ENCODE measurements at regions not wholly inside any gene's neighbourhood (a gene's known extent, or its start where the extent isn't known, plus 50 kb on each side); places are given as distances from the start of the nearest gene placed in this dataset.

DNA sequence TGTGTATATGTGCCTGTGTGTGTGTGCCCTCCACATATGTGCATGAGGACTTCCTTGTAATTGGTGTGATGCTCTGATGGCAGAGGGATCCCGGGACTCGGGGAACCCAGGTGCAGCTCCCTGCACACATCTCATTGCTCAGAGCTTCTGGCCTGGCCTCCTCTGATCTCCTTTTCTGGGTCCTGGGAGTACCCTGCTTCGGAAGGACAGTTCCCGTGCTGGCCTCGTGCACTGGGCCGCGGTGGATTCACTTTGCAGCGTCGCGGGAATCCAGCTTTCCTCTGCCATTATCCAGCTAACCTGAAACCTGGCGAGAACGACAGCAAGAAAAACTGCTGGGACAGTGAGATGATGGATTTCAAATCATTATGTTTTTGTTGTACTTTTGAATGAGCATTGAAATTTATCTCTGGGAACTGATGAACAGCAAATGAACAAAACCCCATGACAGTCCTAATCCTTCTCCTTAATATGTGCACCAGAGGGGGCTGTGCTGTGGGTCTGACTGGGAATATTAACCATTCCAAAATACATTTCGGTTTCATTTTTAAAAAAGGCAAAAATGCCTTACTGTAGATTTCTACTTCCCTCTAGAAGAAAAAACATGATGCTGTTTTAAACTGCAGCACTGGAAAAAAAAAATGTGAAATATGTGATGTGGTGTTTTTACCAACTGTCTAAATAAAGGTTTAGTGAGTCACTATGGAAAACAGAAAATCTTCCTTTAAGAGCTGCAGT, 78.2 kb downstream of the PTGR3 start:
- Histone ChIP-seq H3K36me3 (no peaks in the 10 kb centered on the region), H3K27me3 (peaks cover 0 to 6% (median 0%) of the 10 kb centered on the region in 7 donors), H3K27ac (no peak overlapping the region), H3K4me1 (no peaks in the 10 kb centered on the region), H3K9me3 (no peaks in the 10 kb centered on the region), H3K4me3 (peak overlapping the region in 5 of 10 donors; percentile 20 to 35 (median 30))
- DNase-seq (no peak), ATAC-seq (no peak)
- WGBS, 2 donors: 81 to 87% methylated on average over 13 of the region's 13 CpGs
- intact Hi-C loops (cut with DNase I): no loop called here
- TF ChIP-seq CTCF (IDR thresholded peaks at IDR 0.05): peak in 6 of 9 donors; percentile 19 to 46 (median 34)

DNA sequence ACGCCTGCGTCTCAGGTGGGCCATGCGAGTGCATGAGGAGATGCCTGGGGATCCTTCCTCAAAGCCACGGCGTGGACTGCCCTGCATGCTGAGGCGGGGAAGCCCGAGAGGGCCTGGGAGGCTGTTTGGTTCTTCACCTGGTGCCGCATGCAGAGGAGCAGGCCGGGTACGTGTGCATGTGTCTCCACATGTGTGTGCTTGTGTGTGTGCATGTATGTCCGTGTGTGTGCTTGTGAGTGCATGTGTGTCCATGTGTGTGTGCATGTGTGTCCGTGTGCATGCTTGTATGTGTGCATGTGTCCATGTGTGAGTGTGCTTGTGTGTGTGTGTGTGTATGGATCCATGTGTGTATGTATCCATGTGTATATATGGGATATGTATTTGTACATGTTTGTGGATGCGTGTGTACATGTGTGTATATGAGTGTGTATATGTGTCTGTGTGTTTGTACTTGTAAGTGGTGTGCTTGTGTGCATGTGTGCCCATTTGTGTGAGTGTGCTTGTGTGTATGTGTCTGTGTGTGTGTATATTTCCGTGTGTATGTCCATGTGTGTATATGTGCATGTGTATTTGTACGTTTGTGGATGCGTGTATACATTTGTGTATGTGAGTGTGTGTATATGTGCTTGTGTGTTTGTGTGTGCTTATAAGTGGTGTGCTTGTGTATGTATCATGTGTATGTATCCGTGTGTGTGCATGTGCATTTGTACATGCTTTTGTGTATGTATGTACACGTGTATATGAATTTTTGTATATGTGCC, 79.0 kb downstream of the PTGR3 start:
- no peaks in the 10 kb centered on the region for H3K9me3 ChIP-seq
- no peak overlapping the region for H3K4me3 ChIP-seq
- no peak overlapping the region for H3K27ac ChIP-seq
- H3K36me3 ChIP-seq: no peaks in the 10 kb centered on the region
- no peak for TF ChIP-seq CTCF (IDR thresholded peaks at IDR 0.05)
- 92 to 96% methylated on average over 18 of the region's 18 CpGs for WGBS, 2 donors
- intact Hi-C loops (cut with DNase I): no loop called here
- ATAC-seq (no peak), DNase-seq (no peak)
- peaks cover 0 to 8% (median 0%) of the 10 kb centered on the region in 7 donors for H3K27me3 ChIP-seq
- H3K4me1 ChIP-seq: no peaks in the 10 kb centered on the region

- H3K36me3 ChIP-seq: no peaks in the 10 kb centered on the region
- no peak overlapping the region for H3K27ac ChIP-seq
- 91 to 92% methylated on average over 17 of the region's 17 CpGs for WGBS, 2 donors
- ATAC-seq: no peak
- H3K27me3 ChIP-seq: peaks cover 0 to 8% (median 0%) of the 10 kb centered on the region in 7 donors
- DNase-seq: no peak
- no peak overlapping the region for H3K4me3 ChIP-seq
- H3K4me1 ChIP-seq: no peaks in the 10 kb centered on the region
- no peaks in the 10 kb centered on the region for H3K9me3 ChIP-seq
- TF ChIP-seq CTCF (IDR thresholded peaks at IDR 0.05): no peak
- intact Hi-C loops (cut with DNase I): no loop called here
Measured at GRCh38 chr18:75128911-75129716, 79.8 kb downstream of the PTGR3 start.

DNA sequence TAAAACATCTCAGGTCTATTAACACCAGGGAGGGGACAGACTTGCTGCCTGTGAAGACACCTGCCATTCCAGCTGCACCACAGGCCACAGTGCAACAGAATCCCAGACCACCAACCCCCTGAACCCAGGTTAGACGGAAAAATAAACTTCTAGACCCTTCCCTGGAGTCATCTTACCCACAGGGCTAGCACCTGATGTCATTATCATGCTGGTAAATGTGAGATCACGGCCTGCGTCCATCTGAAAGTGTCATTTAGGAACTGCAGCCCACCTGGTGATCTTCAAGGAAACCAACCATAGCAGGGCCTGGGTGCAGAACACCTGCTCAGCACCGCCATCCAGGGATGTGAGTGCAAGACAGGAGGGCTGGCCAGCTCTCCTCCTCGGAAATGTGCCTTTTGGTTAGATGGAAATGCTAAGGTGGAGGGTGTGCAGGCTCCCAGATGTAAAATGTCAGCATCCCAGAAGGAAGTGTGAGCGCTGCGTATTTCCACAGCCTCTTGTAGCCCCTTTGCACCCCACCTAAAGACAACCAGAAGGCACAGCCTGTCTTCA, 80.8 kb downstream of the PTGR3 start:
- Histone ChIP-seq H3K9me3 (no peaks in the 10 kb centered on the region), H3K27ac (no peak overlapping the region), H3K27me3 (peaks cover 0 to 8% (median 0%) of the 10 kb centered on the region in 7 donors), H3K4me3 (no peak overlapping the region), H3K36me3 (no peaks in the 10 kb centered on the region), H3K4me1 (no peaks in the 10 kb centered on the region)
- ATAC-seq (no peak), DNase-seq (no peak)
- WGBS, 2 donors: 92 to 95% methylated on average over 7 of the region's 7 CpGs
- intact Hi-C loops (cut with DNase I): no loop called here
- no peak for TF ChIP-seq CTCF (IDR thresholded peaks at IDR 0.05)
